NCI-H2171 (cell line): ENCODE measurements at regions not wholly inside any gene's neighbourhood (a gene's known extent, or its start where the extent isn't known, plus 50 kb on each side); places are given as distances from the start of the nearest gene placed in this dataset.
"Not testable (repeated sequence)": the region's sequence is repeated elsewhere in the genome, so short reads cannot be mapped to it uniquely, and the experiment has no call there.

Experiments
- DNase-seq: peaks from one replicate; lab custom pipeline; 2025; lab: John Stamatoyannopoulos, UW

DNA sequence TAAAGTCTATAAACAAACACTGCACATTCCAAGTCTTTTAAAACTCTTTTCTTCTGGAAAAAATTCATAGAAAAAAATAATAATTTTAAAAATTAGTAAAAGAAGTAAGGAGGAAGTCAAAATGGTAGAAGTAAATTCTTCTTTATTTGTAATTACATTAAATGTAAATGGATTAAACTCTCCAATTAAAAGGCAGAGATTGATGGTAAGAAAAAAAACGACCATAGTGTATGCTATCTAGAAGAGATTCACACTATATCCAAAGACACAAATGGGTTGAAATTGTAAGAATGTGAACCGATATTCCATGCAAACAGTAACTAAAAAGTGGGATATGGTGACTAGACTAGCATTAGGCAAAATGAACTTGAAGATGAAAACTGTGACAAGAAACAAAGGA is 1196.1 kb upstream of the CDH2 start:
- no peak for DNase-seq

DNA sequence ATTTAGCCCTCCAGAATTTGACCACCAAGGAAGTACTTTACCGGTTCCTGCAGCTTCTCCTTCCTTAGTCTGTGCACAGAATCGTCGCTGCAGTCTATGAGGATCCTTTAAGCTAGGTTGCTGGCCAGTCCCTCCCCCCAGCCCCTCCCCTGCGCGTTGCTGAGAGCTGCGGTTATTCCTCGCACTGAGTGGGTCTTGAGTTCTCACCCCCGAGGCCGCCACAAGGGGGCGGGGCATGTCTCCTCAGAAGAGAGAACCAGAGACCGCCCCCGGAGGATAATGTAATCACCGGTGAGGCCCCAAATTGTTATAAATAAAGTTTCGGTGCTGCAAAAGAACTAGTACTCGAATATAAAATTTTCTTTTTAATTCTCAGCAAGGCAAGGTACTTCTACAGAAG is 1184.9 kb upstream of the CDH2 start:
- no peak for DNase-seq

GRCh38 chr18:29360659-29361058 is 1183.7 kb upstream of the CDH2 start:
- DNase-seq: not testable (repeated sequence)

GRCh38 chr18:29359222-29359621 is 1182.3 kb upstream of the CDH2 start:
- DNase-seq: not testable (repeated sequence)

DNA sequence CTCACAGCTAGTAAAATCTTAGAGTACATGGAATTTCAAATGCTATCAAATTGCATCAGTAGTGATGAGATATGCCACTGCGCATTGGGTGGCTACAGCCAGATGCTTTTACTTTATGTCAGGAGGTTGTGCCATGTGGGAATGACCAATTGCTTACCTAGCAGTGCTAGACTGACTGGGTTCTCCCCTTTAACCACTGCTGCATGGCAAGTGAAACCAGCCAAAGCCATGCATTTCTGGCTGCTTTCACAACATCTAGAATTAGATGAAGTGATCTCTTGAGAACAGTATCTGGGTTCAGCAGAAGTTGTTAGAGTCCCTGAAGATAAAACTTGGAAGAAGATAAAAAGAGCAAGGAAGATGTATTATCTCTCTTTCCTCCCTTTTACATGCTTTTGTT is 1174.2 kb upstream of the CDH2 start:
- no peak for DNase-seq

GRCh38 chr18:29328932-29329331 is 1152.0 kb upstream of the CDH2 start:
- no peak for DNase-seq

GRCh38 chr18:29326214-29326613 is 1149.3 kb upstream of the CDH2 start:
- DNase-seq: no peak

GRCh38 chr18:29321561-29321960 is 1144.6 kb upstream of the CDH2 start:
- no peak for DNase-seq

- DNase-seq: no peak
Measured at GRCh38 chr18:29313312-29313711, 1136.4 kb upstream of the CDH2 start.

GRCh38 chr18:29311580-29311979 is 1134.7 kb upstream of the CDH2 start:
- no peak for DNase-seq

- no peak for DNase-seq
Measured at GRCh38 chr18:29309366-29309765, 1132.4 kb upstream of the CDH2 start.

GRCh38 chr18:29307982-29308381 is 1131.1 kb upstream of the CDH2 start:
- no peak for DNase-seq

DNA sequence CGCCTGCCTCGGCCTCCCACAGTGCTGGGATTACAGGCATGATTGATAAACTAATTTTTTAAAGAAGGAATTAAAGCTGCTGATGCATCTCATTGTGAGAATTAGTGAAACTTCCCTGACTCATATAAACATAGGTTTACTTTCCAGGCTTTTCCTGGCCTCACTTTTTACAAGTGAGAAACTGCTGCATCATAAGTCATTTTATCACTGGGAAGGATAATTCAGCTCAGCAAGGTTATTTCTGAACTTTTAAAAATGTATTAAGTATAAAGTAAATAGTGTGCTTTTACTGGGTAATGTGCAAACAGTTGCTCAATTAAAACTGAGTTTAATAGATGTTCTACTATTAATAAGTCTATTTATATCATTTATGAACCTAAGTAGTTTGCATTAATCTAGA is 1130.3 kb upstream of the CDH2 start:
- no peak for DNase-seq

- no peak for DNase-seq
Measured at GRCh38 chr18:29305516-29305915, 1128.6 kb upstream of the CDH2 start.

GRCh38 chr18:29301048-29301447 is 1124.1 kb upstream of the CDH2 start:
- no peak for DNase-seq

DNA sequence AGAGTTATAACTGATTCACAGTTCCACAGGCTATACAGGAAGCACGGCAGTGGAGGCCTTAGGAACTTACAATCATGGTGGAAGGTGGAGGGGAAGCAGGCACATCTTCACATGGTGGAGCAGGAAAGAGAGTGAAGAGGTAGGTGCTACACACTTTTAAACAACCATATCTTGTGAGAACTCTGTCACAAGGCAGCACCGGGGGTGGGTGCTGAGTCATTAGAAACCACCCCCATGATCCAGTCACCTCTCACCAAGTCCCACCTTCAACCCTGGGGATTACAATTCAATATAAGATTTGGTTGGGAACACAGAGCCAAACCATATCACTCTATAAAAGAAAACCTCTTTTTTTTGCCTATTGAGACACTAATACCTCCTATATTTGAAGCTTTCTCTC is 1108.5 kb upstream of the CDH2 start:
- DNase-seq: no peak

- DNase-seq: no peak
Measured at GRCh38 chr18:29271501-29271900, 1094.6 kb upstream of the CDH2 start.

DNA sequence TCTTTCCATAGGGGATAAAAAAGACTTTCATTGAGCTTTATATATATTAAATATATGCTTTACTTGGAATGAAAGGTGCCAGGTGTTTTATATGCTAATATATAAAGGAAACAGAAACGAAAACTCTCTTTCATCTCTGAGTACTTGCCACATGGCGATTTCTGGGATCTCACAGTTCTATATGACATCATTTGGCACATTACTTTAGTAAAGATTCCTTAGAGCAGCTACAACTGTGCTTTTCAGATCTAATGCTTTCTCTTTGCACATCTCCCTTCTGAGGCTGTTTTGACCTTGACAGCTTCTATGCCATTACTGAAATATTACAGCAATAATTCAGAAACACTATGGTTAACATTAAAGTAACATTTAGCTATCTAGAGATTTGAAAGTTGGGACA is 1082.9 kb upstream of the CDH2 start:
- no peak for DNase-seq

GRCh38 chr18:29254123-29254522 is 1077.2 kb upstream of the CDH2 start:
- no peak for DNase-seq

DNA sequence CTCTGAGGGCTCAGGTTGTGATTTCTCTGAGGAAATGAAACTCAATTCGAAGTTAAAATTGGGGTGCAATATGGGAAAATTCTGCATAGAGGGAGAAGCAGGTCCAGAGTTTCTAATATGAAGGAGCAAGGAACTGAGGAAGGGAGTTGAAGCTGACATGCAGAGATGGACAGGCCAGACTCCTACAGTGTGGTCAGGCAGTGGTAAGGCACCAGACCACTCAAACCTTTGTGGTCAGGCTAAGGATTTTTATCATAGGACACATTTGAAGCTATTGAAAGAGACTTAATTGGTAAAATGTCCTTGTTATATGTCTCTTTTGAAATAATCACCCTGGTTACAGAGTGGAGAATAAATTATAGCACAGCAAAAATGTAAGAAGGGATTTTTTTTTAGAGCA is 1074.8 kb upstream of the CDH2 start:
- no peak for DNase-seq

GRCh38 chr18:29250843-29251242 is 1073.9 kb upstream of the CDH2 start:
- DNase-seq: no peak

GRCh38 chr18:29250259-29250658 is 1073.3 kb upstream of the CDH2 start:
- no peak for DNase-seq

- no peak for DNase-seq
Measured at GRCh38 chr18:29248805-29249204, 1071.9 kb upstream of the CDH2 start.

DNA sequence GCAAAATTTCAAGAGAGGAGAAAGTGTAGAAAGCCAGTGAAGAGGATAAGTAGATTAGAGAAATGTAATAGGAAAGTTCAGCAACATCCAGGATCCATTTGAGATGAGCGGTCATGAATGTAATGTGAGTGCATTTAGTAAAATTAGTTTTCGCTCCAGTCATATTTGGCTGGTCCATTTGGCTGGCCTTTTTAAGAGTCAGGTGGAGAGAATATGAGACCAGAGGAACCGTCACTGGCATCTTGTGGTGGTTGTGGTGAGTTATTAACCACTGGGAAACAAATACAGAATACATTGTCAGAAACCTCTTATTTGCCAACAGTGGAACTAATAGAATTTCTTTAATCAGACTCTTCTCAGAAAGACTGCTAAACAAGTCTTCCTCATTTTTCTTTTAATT is 1064.3 kb upstream of the CDH2 start:
- DNase-seq: no peak

- DNase-seq: no peak
Measured at GRCh38 chr18:29234751-29235150, 1057.8 kb upstream of the CDH2 start.
